ENCODE measurements at regions not wholly inside any gene's neighbourhood (a gene's known extent, or its start where the extent isn't known, plus 50 kb on each side); places are given as distances from the start of the nearest gene placed in this dataset.

DNA sequence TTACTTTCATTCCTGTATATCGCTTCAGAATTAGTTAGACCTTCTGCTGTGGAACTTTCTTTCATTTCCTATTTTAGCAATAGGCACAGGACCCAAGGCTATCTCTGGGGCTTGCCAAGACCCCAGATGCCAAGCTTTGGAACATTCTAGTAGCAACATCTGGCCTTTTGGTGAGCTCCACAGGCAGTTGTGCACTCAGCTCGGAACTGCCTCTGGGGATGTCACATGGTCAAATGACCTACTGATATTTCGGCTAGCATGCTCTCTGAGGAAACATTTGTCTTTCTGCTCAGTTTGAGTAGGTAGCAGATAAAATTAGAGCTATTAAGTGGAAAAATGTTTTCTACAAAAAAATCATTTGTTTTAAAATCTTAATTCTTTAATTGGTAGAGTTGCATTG lies 76.6 kb upstream of the ITGA4 start:
- DNase-seq (no peak), ATAC-seq (ENCODE audit: low read depth in 2 of 2) (no peak)
- Mint-ChIP-seq H3K36me3 (no peaks in the 10 kb centered on the region), H3K27ac (peak overlapping the region in 1 of 6 donors; percentile 37), H3K9me3 (peaks cover 0 to 4% (median 1%) of the 10 kb centered on the region in 7 donors), H3K27me3 (no peaks in the 10 kb centered on the region), H3K4me3 (peak overlapping the region in 2 of 8 donors; percentile 5 to 29), H3K4me1 (peaks cover 12 to 32% (median 18%) of the 10 kb centered on the region in 3 donors)

DNA sequence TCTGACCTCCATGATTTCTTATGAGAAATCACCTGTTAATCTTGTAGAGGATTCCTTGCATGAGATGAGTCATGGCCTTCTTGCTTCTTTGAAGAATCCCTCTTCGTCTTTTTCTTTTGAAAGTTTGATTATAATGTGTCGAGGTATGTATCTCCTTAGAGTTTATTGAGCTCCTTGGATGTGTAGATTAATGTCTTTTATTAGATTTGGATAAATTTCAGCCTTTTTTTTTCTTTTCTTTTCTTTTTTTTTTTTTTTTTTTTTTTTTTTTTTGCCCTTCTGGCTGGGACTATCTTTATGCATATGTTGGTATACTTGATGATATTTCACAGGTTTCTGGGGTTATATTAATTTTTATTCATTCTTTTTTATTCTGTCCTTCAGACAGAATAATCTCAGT lies 72.3 kb upstream of the ITGA4 start:
- H3K4me3 Mint-ChIP-seq, result peak overlapping the region in 1 of 8 donors; percentile 29
- DNase-seq, result no peak
- H3K27ac Mint-ChIP-seq, result no peak overlapping the region
- no peak for ATAC-seq (ENCODE audit: low read depth in 2 of 2)
- H3K36me3 Mint-ChIP-seq, result no peaks in the 10 kb centered on the region
- peaks cover 4 to 18% (median 6%) of the 10 kb centered on the region in 3 donors for H3K4me1 Mint-ChIP-seq
- peaks cover 0 to 2% (median 0%) of the 10 kb centered on the region in 7 donors for H3K9me3 Mint-ChIP-seq
- H3K27me3 Mint-ChIP-seq, result no peaks in the 10 kb centered on the region

DNA sequence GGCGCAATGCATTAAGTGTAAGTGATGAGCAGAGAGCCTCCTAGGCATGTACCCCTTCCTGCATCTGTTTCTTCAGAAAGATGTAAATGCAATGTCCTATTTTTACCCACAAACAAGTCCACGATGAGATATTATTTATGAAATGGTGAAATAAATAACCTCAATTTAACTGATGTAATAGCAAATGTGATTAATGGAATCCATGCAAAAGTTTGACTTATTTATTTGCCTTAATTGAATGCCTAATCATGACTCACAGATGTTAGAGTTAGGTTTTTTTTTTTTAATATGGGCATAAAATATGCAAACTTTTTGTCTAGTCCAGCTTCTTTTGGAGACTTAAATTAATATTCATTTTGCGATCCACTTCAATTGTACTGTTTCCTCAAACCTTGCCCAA lies 67.7 kb upstream of the ITGA4 start:
- Mint-ChIP-seq H3K4me3 (no peak overlapping the region), H3K4me1 (peaks cover 7 to 15% (median 14%) of the 10 kb centered on the region in 3 donors), H3K36me3 (no peaks in the 10 kb centered on the region), H3K27ac (no peak overlapping the region), H3K9me3 (peaks cover 0 to 1% (median 0%) of the 10 kb centered on the region in 7 donors), H3K27me3 (no peaks in the 10 kb centered on the region)
- no peak for DNase-seq
- ATAC-seq (ENCODE audit: low read depth in 2 of 2), result no peak

DNA sequence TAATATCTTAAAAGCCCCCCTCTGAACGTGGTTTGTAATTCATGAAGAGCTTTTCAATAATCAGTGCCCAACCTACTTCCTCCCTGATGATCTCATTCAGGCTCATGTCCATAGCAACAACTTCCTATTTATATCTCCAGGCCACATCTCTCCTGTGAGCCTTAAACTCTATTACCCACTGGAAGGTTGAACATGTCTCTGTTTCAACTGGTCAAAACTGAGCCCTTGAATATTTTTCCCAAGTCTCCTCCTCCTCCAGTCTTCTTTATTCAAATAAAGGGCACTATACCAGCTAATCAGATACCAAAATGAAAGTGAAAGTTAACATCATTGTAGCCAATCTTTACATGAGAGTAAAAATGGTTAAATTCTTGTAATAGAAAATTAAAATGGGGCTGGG lies 63.7 kb upstream of the ITGA4 start:
- DNase-seq (peak; percentile 41), ATAC-seq (ENCODE audit: low read depth in 2 of 2) (peak; percentile 87 to 91)
- peak overlapping the region in 7 of 8 donors; percentile 47 to 85 (median 66) for H3K4me3 Mint-ChIP-seq
- H3K4me1 Mint-ChIP-seq, result peaks cover 20 to 34% (median 32%) of the 10 kb centered on the region in 3 donors
- H3K9me3 Mint-ChIP-seq, result peaks cover 0 to 4% (median 0%) of the 10 kb centered on the region in 7 donors
- no peaks in the 10 kb centered on the region for H3K36me3 Mint-ChIP-seq
- no peaks in the 10 kb centered on the region for H3K27me3 Mint-ChIP-seq
- peak overlapping the region; percentile 93 to 98 (median 96) for H3K27ac Mint-ChIP-seq

DNA sequence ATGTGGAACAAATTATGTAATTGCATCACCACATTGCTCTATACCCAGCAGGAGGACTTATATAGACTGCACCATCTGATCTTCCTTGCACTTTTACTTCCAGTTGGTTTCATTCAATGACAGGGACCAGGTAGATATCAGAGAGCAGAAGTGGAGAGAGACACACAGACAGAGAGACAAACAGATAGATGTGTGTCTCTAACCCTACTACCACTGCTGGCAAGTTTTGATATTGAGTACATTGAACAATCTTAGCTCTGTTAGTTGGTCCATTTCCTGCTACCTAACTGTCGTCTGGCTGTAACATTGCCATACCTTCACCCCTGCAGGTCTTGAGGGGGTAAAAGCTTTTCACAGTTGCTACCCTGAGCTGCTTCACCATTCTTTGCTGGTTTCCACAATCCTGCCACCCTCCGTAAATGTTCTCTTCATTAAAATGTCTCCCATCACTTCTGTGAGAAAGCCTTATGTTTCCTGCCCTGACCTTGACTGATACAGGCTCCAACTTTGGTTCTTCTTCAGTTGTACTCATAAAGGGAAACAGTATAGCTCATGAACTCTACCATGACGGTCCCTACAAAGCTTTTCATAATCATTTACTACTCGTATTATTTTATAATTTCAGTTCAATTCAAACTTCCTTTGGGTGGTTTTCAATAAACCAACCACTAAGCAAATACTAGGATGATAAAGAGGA lies 62.3 kb upstream of the ITGA4 start:
- Mint-ChIP-seq H3K27me3 (no peaks in the 10 kb centered on the region), H3K9me3 (peaks cover 0 to 4% (median 0%) of the 10 kb centered on the region in 7 donors), H3K4me1 (peaks cover 26 to 41% (median 36%) of the 10 kb centered on the region in 3 donors), H3K36me3 (no peaks in the 10 kb centered on the region), H3K4me3 (peak overlapping the region in 5 of 8 donors; percentile 9 to 57 (median 30)), H3K27ac (peak overlapping the region; percentile 59 to 93 (median 84))
- DNase-seq, result no peak
- ATAC-seq (ENCODE audit: low read depth in 2 of 2), result peak; percentile 10 to 15

DNA sequence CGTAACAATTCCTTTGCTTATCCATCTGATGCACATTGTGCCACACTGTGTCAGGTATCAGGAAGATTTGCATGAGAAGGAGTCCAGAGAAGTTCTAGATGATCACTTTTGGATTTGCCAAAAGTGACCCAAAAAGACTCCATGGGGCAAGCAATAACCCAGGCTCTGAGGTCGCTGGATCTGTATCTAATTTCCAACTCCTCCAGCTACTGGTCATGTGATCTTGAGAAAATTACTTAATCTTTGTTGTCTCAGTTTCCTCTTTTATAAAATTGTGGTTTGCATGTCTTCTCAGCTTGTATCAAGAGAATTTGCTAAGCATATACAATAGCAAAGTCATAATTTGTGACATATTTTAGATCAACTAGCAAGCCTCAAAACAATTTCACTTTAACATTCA lies 61.3 kb upstream of the ITGA4 start:
- Mint-ChIP-seq H3K4me3 (no peak overlapping the region), H3K36me3 (no peaks in the 10 kb centered on the region), H3K9me3 (peaks cover 0 to 4% (median 0%) of the 10 kb centered on the region in 7 donors), H3K27me3 (no peaks in the 10 kb centered on the region), H3K4me1 (peaks cover 26 to 42% (median 36%) of the 10 kb centered on the region in 3 donors), H3K27ac (peak overlapping the region in 2 of 6 donors; percentile 32 to 92)
- ATAC-seq (ENCODE audit: low read depth in 2 of 2) (no peak), DNase-seq (no peak)

DNA sequence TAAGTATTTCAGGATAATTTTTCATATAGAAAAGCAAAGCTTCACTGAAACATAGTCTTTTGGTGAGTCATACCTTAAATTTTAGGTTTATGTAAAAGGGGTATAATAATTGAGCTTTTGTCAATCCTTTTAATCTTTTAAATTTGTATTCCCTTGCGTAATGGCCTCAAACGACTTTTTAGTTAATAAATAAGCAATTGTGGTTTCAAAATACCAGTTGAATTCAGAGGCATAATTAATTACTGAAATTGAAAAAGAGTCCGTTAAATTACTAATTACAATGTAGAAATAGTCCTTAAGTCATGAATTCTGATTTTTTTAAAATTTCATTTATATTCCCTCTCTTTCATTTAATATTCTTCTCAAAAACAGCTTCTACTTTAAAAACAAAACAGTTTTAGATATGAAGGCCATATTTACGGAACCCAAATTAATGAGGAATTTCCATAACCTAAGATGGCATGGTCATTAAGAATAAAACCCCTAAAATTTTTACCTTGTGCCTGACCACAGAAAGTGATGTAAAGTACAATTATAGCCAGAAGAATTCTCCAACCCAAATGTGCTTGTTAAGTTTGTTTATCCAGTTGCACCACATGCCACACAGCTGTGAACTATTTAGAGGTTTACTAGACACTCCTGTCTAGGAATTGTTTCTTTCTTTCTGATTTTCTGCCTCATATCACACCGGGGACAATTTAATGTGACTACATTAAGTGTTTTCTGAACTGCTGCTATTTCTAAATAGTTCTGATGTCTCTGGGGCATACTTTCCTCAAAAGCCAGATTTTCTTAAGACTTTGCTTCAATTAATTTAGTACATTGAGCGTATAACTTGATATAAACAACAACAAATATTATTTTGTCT lies 60.7 kb upstream of the ITGA4 start:
- Mint-ChIP-seq H3K27ac (peak overlapping the region in 3 of 6 donors; percentile 16 to 73 (median 49)), H3K9me3 (peaks cover 0 to 4% (median 0%) of the 10 kb centered on the region in 7 donors), H3K27me3 (no peaks in the 10 kb centered on the region), H3K4me1 (peaks cover 26 to 42% (median 36%) of the 10 kb centered on the region in 3 donors), H3K4me3 (no peak overlapping the region), H3K36me3 (no peaks in the 10 kb centered on the region)
- DNase-seq (no peak), ATAC-seq (ENCODE audit: low read depth in 2 of 2) (no peak)

DNA sequence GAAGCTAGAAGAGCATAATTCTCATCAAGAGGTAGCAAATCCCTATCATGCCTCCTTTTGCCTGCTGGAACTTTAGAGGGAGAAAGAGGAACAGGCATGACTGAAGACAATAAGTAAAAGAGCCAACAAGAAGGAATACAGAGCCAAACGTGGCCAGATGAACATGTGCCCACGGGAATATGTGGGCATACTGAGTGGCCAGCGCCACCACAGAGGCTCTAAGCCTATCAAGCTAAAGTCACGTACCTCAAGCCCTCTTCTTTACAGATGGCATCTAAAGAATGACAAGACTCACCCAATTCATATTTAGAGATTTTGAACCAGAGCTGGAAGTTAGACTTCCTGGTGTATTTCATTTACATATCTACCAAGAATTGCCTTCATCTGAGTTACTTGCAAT lies 59.9 kb upstream of the ITGA4 start:
- Mint-ChIP-seq H3K4me3 (no peak overlapping the region), H3K27me3 (no peaks in the 10 kb centered on the region), H3K9me3 (peaks cover 0 to 4% (median 0%) of the 10 kb centered on the region in 7 donors), H3K27ac (peak overlapping the region in 2 of 6 donors; percentile 19 to 73), H3K4me1 (peaks cover 26 to 39% (median 33%) of the 10 kb centered on the region in 3 donors), H3K36me3 (no peaks in the 10 kb centered on the region)
- ATAC-seq (ENCODE audit: low read depth in 2 of 2) (no peak), DNase-seq (no peak)

DNA sequence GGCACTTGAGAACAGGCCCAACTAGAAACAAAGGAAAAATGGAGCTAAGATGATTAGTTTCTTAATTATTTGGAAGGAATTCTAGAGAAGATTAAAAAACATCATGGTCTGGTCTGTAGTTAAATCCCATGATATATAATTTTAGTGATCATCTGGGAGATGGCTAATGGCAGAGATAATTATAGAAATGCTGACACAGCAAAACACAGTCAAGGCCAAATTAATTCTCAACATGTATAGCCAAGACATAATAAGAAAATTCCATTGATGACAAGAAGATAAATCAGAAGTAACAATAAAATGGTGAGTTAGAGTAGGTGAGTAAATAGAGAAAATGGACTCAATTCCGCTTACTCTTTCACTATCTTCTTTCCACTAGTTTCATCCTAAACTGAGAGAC lies 59.2 kb upstream of the ITGA4 start:
- no peaks in the 10 kb centered on the region for H3K36me3 Mint-ChIP-seq
- no peaks in the 10 kb centered on the region for H3K27me3 Mint-ChIP-seq
- H3K27ac Mint-ChIP-seq, result peak overlapping the region in 2 of 6 donors; percentile 8 to 19
- H3K9me3 Mint-ChIP-seq, result peaks cover 0 to 4% (median 0%) of the 10 kb centered on the region in 7 donors
- no peak overlapping the region for H3K4me3 Mint-ChIP-seq
- DNase-seq, result no peak
- H3K4me1 Mint-ChIP-seq, result peaks cover 31 to 38% (median 33%) of the 10 kb centered on the region in 3 donors
- no peak for ATAC-seq (ENCODE audit: low read depth in 2 of 2)

DNA sequence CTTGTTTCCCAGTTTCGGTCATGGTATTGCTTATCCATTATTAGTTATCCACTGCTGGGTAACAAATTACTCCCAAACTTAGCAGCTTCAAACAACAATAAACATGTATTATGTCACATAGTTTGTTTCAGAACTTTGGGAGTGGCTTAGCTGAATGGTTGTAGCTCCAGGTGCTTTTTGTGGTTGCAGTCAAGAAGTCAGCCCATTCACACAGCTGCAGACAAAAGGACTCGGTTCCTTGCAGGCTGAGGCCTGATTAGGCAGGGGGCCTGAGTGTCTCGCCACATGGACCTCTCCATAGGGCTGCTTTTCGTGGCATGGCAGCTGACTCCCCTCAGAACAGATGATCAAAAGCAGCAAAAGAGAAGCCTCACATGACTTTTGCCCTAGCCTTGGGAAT lies 58.2 kb upstream of the ITGA4 start:
- ATAC-seq (ENCODE audit: low read depth in 2 of 2) (peak; percentile 35 to 54), DNase-seq (no peak)
- no peaks in the 10 kb centered on the region for H3K36me3 Mint-ChIP-seq
- no peaks in the 10 kb centered on the region for H3K27me3 Mint-ChIP-seq
- H3K9me3 Mint-ChIP-seq, result peaks cover 0 to 4% (median 0%) of the 10 kb centered on the region in 7 donors
- peak overlapping the region in 1 of 6 donors; percentile 39 for H3K27ac Mint-ChIP-seq
- peaks cover 25 to 30% (median 27%) of the 10 kb centered on the region in 3 donors for H3K4me1 Mint-ChIP-seq
- H3K4me3 Mint-ChIP-seq, result no peak overlapping the region

DNA sequence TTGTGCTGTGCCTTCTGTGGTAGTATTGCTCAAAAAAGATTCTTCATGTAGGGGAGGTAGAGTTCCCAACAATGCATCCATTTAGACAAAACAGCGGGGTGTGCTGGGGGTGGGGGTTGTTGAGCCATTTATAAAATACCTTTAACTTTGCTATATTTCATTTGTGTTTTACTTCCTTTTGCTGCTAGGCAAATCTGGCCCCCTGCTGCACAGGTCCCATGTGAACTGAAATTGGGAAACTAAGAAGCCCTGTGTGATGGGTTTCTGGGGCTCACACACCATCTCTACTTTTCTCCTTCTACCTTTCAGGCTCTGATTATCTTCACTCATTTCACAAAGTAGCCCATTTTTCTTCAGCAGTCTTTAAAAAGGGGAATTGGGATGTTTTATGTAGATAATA lies 52.7 kb upstream of the ITGA4 start:
- Mint-ChIP-seq H3K4me3 (peak overlapping the region in 4 of 8 donors; percentile 1 to 21 (median 10)), H3K36me3 (no peaks in the 10 kb centered on the region), H3K27ac (peak overlapping the region in 4 of 6 donors; percentile 5 to 86 (median 37)), H3K4me1 (peaks cover 40 to 53% (median 49%) of the 10 kb centered on the region in 3 donors), H3K9me3 (peaks cover 0 to 4% (median 0%) of the 10 kb centered on the region in 7 donors), H3K27me3 (no peaks in the 10 kb centered on the region)
- no peak for DNase-seq
- ATAC-seq (ENCODE audit: low read depth in 2 of 2), result peak; percentile 55 to 57

DNA sequence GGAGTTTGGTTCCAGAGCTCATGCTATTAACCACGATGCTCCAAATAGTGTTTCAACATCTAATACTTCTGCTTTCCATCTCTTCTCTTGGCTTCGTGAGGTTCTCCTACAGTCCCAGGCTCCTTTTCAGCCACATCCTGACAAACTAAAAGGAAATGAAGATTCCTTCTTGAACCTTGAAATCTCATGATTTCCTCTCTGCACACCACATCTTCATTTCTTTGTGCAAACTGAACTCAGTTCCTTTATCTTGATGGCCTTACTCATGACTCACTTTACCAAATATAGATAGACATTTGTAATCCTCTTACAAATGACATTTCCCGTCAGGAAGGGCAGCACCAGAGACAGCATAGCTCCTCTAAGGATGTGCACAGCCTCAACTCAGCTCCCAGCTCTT lies 50.0 kb upstream of the ITGA4 start:
- H3K36me3 Mint-ChIP-seq, result no peaks in the 10 kb centered on the region
- peak overlapping the region in 4 of 6 donors; percentile 6 to 73 (median 43) for H3K27ac Mint-ChIP-seq
- no peaks in the 10 kb centered on the region for H3K27me3 Mint-ChIP-seq
- peaks cover 0 to 9% (median 0%) of the 10 kb centered on the region in 7 donors for H3K9me3 Mint-ChIP-seq
- H3K4me1 Mint-ChIP-seq, result peaks cover 56 to 79% (median 73%) of the 10 kb centered on the region in 3 donors
- no peak overlapping the region for H3K4me3 Mint-ChIP-seq
- ATAC-seq (ENCODE audit: low read depth in 2 of 2), result no peak
- no peak for DNase-seq

Measured in naive B cell (primary cell).